A549 (cell line): ENCODE measurements at regions not wholly inside any gene's neighbourhood (a gene's known extent, or its start where the extent isn't known, plus 50 kb on each side); places are given as distances from the start of the nearest gene placed in this dataset.

ENCODE experiments used
- CEBPB ChIP-seq, 2 experiments: fragments of >200 bp in 1 of 2; sonication (Bioruptor Twin) in 1 of 2; formaldehyde crosslinking in 1 of 2; IDR thresholded peaks; 2 replicates each; pipeline ENCODE4 v1.6.1; 2012 to 2016
- CTCF ChIP-seq: fragments of >200 bp; sonication (Bioruptor Twin); formaldehyde crosslinking; IDR thresholded peaks from 3 replicates; pipeline ENCODE4 v1.5.1; 2016
- EP300 ChIP-seq, 2 experiments: fragments of >200 bp; sonication (Bioruptor Twin); formaldehyde crosslinking; IDR thresholded peaks; 2 replicates in 1 of 2; 3 replicates in 1 of 2; pipeline ENCODE4 v1.6.1; 2016 to 2017
- FOSL2 ChIP-seq, 2 experiments: fragments of 450-650 bp in 1 of 2; fragments of >200 bp in 1 of 2; sonication (Bioruptor Twin) in 1 of 2; formaldehyde crosslinking; IDR thresholded peaks; 2 replicates each; pipeline versions ENCODE4 v1.5.0 to v1.6.1; 2016 to 2020; ENCODE audit warnings: mild to moderate bottlenecking in 1 of 2, moderate library complexity in 1 of 2
- HDAC2 ChIP-seq: fragments of 200-600 bp; sonication (generic); IDR thresholded peaks from 2 replicates; pipeline ENCODE4 v1.6.1; 2016
- JUNB ChIP-seq: fragments of >200 bp; sonication (Bioruptor Twin); formaldehyde crosslinking; IDR thresholded peaks from 2 replicates; pipeline ENCODE4 v1.6.1; 2016
- MAFK ChIP-seq: fragments of 450-650 bp; IDR thresholded peaks from 2 replicates; pipeline ENCODE4 v1.6.1; 2014; ENCODE audit not compliant: partially characterized antibody
- MAZ ChIP-seq: fragments of 150-350 bp; IDR thresholded peaks from 2 replicates; pipeline ENCODE4 v1.6.1; 2014; ENCODE audit warnings: antibody characterized with exemption, low read depth, low read length, borderline replicate concordance
- POLR2A ChIP-seq: IDR thresholded peaks from 2 replicates; pipeline ENCODE4 v1.6.1; 2012; ENCODE audit warnings: mild to moderate bottlenecking, low read length
- RFX5 ChIP-seq: fragments of 450-650 bp; IDR thresholded peaks from 2 replicates; pipeline ENCODE4 v1.7.1; 2014; ENCODE audit warnings: antibody characterized with exemption, mild to moderate bottlenecking, moderate library complexity
- SREBF2 ChIP-seq: fragments of 450-650 bp; IDR thresholded peaks from 2 replicates; pipeline ENCODE4 v1.6.1; 2014; ENCODE audit warnings: mild to moderate bottlenecking, moderate library complexity

- TF ChIP-seq CTCF (no peak), EP300 (IDR thresholded peaks at IDR 0.05) (no peak), SREBF2 (no peak), FOSL2 (IDR thresholded peaks at IDR 0.05) (no peak), FOSL2 (CRISPR knock-in tag; IDR thresholded peaks at IDR 0.05) (no peak), JUNB (no peak), HDAC2 (no peak), MAZ (no peak), CEBPB (IDR thresholded peaks at IDR 0.05) (no peak), POLR2A (no peak), MAFK (no peak), RFX5 (no peak)
These were observed 96.9 kb upstream of the PPP1R9A start for GRCh38 chr7:94810496-94810895.
